Heart right ventricle (tissue), 16 donors: ENCODE measurements at regions not wholly inside any gene's neighbourhood (a gene's known extent, or its start where the extent isn't known, plus 50 kb on each side); places are given as distances from the start of the nearest gene placed in this dataset.

Experiments
- ATAC-seq, 8 donors: fragments of 200-7000 bp; cut with Tn5 transposase; one replicate each; pipeline ENCODE4 v1.9.1; 2020; ENCODE audit warnings: mild to moderate bottlenecking in 8 of 8, moderate library complexity in 8 of 8, moderate number of reproducible peaks in 1 of 8
- DNase-seq, 2 donors: peaks; one replicate each; pipeline ENCODE4 v3.0.0-alpha.2; 2020
- H3K27ac ChIP-seq, 10 donors: fragments of 200-600 bp; sonication (generic) in 2 of 10; one replicate each; pipeline versions ENCODE4 v1.5.0 to v1.8.0; 2020 to 2022; ENCODE audit warnings: mild to moderate bottlenecking in 3 of 10
- H3K27me3 ChIP-seq, 7 donors: fragments of 200-600 bp; one replicate each; pipeline ENCODE4 v1.8.0; 2021 to 2022; ENCODE audit warnings: mild to moderate bottlenecking in 2 of 7
- H3K36me3 ChIP-seq, 9 donors: fragments of 200-600 bp; sonication (generic) in 1 of 9; one replicate each; pipeline versions ENCODE4 v1.5.0 to v1.8.0; 2020 to 2022; ENCODE audit warnings: mild to moderate bottlenecking in 2 of 9
- H3K4me1 ChIP-seq, 9 donors: fragments of 200-600 bp; sonication (generic) in 1 of 9; one replicate each; pipeline versions ENCODE4 v1.5.0 to v1.8.0; 2020 to 2022; ENCODE audit warnings: mild to moderate bottlenecking in 4 of 9
- H3K4me3 ChIP-seq, 10 donors: fragments of 200-600 bp; sonication (generic) in 2 of 10; one replicate each; pipeline versions ENCODE4 v1.5.0 to v1.8.0; 2020 to 2022; ENCODE audit warnings: mild to moderate bottlenecking in 7 of 10, moderate library complexity in 2 of 10
- H3K9me3 ChIP-seq, 11 donors: fragments of 200-600 bp in 10 of 11; sonication (generic) in 2 of 11; one replicate each; pipeline versions ENCODE4 v1.5.0 to v1.8.0; 2013 to 2022; ENCODE audit warnings: mild to moderate bottlenecking in 2 of 11, control low read depth in 1 of 11, moderate library complexity in 1 of 11
- WGBS, 2 donors: extraction: QIAGEN DNeasy Blood & Tissue Kit; methylation state at CpG; one replicate each; pipeline ENCODE4 v1.1.7; 2013; ENCODE audit warnings: inconsistent platforms in 1 of 2; 5-methylcytosine and 5-hydroxymethylcytosine counted together
- intact Hi-C, 10 donors: fragments of 100-400 bp; cut with DNase I; formaldehyde crosslinking; loops; one replicate each; pipeline versions ENCODE4 v1.11.1 to v1.14.2; 2022
- TF ChIP-seq, protein P1 (sequence below), 9 donors: fragments of 200-600 bp; sonication (generic) in 2 of 9; IDR thresholded peaks; one replicate each; pipeline versions ENCODE4 v1.5.0 to v1.8.0; 2021 to 2022; ENCODE audit warnings: antibody characterized with exemption in 9 of 9, mild to moderate bottlenecking in 5 of 9, moderate library complexity in 1 of 9
- donor health status: Arrhythmogenic right ventricular cardiomyopathy.
- donor health status: ischemic (EF 13 %, LVEDD 7.1; RV severe dilation, severe dysfunction).
- donor health status: healthy with polysubstance abuse.
- donor health status: DM: no; HTN: yes; CAD: no.
- donor health status: DM: no; HTN: no; CAD: no.
- donor health status: ischemic (EF 25% LVEDD 6.9; RV normal size, moderate dysfunction).
- donor health status: ischemic (EF 25% LVEDD 5.7; RV mildly dilated, moderate dysfunction).
- donor health status: healthy.
- donor health status: DM: yes; HTN: yes; CAD: no.
- donor health status: Ischemic cardiomyopathy.
- donor health status: ischemic (EF 35%, LVEDD 5.7; RV mildly dilated, moderate dysfunction).
- donor health status: nonischemic (EF 11% LVEDD 7.7; RV severe dilation, severe dysfunction).
- donor health status: DM: yes; HTN: yes; CAD: no.
- donor health status: PGD.
- donor health status: ischemic (EF 29% LVEDD 5.4; RV normal size, mild dysfunction).
- donor health status: nonischemic (EF 23%, LVEDD 6.1; RV moderate dilation, normal function).

DNA sequence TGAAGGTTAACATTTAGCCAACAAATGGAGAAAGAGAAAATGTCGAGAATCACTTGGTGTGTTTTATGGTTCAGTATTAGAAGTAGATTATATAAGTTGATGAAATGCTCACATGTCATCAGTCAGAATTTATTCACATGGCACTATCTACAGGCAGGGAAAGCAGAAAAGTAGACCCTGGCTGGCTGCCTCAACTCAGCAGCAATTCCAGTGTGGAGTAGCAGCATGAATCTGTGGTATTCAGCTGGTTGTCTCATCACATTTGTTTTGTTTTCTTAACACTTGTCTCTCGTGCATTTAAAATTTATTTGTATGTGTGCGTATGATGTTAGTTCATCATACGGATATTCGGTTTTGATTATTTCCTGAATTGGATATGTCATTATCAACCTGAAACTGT is 153.5 kb upstream of the OR13F1 start:
- Histone ChIP-seq H3K27me3 (no peaks in the 10 kb centered on the region), H3K27ac (no peak overlapping the region), H3K4me1 (no peaks in the 10 kb centered on the region), H3K9me3 (no peaks in the 10 kb centered on the region), H3K36me3 (no peaks in the 10 kb centered on the region), H3K4me3 (no peak overlapping the region)
- TF ChIP-seq, protein P1, sequence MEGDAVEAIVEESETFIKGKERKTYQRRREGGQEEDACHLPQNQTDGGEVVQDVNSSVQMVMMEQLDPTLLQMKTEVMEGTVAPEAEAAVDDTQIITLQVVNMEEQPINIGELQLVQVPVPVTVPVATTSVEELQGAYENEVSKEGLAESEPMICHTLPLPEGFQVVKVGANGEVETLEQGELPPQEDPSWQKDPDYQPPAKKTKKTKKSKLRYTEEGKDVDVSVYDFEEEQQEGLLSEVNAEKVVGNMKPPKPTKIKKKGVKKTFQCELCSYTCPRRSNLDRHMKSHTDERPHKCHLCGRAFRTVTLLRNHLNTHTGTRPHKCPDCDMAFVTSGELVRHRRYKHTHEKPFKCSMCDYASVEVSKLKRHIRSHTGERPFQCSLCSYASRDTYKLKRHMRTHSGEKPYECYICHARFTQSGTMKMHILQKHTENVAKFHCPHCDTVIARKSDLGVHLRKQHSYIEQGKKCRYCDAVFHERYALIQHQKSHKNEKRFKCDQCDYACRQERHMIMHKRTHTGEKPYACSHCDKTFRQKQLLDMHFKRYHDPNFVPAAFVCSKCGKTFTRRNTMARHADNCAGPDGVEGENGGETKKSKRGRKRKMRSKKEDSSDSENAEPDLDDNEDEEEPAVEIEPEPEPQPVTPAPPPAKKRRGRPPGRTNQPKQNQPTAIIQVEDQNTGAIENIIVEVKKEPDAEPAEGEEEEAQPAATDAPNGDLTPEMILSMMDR (IDR thresholded peaks at IDR 0.05): no peak
- ATAC-seq (no peak), DNase-seq (no peak)
- 71 to 82% methylated on average over 5 of the region's 5 CpGs for WGBS, 2 donors
- intact Hi-C loops: no loop called here

DNA sequence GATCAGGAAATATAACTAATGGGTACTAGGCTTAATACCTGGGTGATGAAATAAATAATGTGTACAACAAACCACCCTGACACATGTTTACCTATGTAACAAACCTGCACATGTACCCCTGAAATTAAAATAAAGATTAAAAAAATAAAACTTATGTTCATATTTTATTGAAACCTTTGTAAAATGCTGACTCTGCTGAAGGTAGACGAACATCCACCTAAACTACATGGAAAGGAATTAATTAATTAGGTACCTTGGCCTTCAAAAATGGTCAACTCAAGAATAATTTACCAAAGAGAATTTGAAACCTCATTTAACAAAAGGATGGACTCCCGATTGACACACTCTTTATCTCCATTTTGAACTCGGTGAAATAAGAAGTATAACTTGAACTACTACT is 152.3 kb upstream of the OR13F1 start:
- no peaks in the 10 kb centered on the region for H3K27me3 ChIP-seq
- H3K36me3 ChIP-seq: no peaks in the 10 kb centered on the region
- ATAC-seq: no peak
- intact Hi-C loops: no loop called here
- no peak overlapping the region for H3K4me3 ChIP-seq
- WGBS, 2 donors: 77 to 80% methylated on average over 3 of the region's 3 CpGs
- no peaks in the 10 kb centered on the region for H3K4me1 ChIP-seq
- no peak overlapping the region for H3K27ac ChIP-seq
- no peak for DNase-seq
- TF ChIP-seq, protein P1 (IDR thresholded peaks at IDR 0.05): no peak
- no peaks in the 10 kb centered on the region for H3K9me3 ChIP-seq

DNA sequence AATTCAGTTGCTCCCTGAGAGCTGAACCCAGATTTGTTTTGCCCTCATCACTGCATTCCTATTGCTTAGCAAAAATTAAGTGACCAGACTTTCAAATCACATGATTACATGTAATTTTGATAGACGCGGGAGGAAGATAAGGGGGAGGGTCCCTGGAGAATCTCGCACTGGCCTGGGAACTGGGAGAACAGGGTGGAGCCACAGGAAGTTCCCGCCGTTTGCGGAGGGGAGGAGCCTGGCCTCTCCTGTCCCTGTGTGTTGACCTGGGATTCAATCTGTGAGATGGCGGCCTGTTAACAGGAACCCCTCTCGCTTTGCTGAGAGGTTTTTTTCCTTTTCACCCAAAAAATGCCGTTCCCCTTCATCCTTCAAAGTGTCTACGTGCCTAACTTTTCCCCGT is 142.9 kb upstream of the OR13F1 start:
- peak in 5 of 8 donors; percentile 47 to 73 (median 62) for ATAC-seq
- Histone ChIP-seq H3K4me1 (no peaks in the 10 kb centered on the region), H3K4me3 (no peak overlapping the region), H3K36me3 (no peaks in the 10 kb centered on the region), H3K27ac (no peak overlapping the region), H3K27me3 (no peaks in the 10 kb centered on the region), H3K9me3 (peaks cover 0 to 5% (median 0%) of the 10 kb centered on the region in 11 donors)
- intact Hi-C loops: no loop called here
- WGBS, 2 donors: 73 to 82% methylated on average over 11 of the region's 11 CpGs
- peak in 1 of 2 donors; percentile 15 for DNase-seq
- TF ChIP-seq, protein P1 (IDR thresholded peaks at IDR 0.05): no peak

DNA sequence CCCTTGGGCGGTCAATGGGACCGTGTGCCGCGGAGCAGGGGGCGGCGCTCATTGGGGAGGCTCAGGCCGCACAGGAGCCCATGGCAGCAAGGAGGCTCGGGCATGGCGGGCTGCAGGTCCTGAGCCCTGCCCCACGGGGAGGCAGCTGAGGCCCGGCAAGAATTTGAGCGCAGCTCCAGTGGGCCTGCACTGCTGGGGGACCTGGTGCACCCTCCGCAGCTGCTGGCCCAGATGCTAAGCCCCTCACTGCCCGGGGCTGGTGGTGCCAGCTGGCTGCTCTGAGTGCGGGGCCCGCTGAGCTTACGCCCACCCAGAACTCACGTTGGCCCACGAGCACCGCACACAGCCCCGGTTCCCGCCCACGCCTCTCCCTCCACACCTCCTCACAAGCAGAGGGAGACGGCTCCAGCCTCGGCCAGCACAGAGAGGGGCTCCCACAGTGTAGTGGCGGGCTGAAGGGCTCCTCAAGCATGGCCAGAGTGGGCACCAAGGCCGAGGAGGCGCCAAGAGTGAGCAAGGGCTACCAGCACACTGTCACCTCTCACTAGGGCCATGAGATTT is 141.1 kb upstream of the OR13F1 start:
- H3K27ac ChIP-seq: no peak overlapping the region
- peaks cover 0 to 5% (median 0%) of the 10 kb centered on the region in 11 donors for H3K9me3 ChIP-seq
- TF ChIP-seq, protein P1 (IDR thresholded peaks at IDR 0.05): no peak
- intact Hi-C loops: no loop called here
- no peaks in the 10 kb centered on the region for H3K4me1 ChIP-seq
- H3K27me3 ChIP-seq: no peaks in the 10 kb centered on the region
- 93% methylated on average over 28 of the region's 28 CpGs for WGBS, 2 donors
- no peak for DNase-seq
- H3K4me3 ChIP-seq: no peak overlapping the region
- ATAC-seq: no peak
- H3K36me3 ChIP-seq: no peaks in the 10 kb centered on the region
